ENCODE measurements at regions not wholly inside any gene's neighbourhood (a gene's known extent, or its start where the extent isn't known, plus 50 kb on each side); places are given as distances from the start of the nearest gene placed in this dataset.

GRCh38 chr5:113755516-113755915, 242.0 kb downstream of the YTHDC2 start:
- TF ChIP-seq, protein P1, sequence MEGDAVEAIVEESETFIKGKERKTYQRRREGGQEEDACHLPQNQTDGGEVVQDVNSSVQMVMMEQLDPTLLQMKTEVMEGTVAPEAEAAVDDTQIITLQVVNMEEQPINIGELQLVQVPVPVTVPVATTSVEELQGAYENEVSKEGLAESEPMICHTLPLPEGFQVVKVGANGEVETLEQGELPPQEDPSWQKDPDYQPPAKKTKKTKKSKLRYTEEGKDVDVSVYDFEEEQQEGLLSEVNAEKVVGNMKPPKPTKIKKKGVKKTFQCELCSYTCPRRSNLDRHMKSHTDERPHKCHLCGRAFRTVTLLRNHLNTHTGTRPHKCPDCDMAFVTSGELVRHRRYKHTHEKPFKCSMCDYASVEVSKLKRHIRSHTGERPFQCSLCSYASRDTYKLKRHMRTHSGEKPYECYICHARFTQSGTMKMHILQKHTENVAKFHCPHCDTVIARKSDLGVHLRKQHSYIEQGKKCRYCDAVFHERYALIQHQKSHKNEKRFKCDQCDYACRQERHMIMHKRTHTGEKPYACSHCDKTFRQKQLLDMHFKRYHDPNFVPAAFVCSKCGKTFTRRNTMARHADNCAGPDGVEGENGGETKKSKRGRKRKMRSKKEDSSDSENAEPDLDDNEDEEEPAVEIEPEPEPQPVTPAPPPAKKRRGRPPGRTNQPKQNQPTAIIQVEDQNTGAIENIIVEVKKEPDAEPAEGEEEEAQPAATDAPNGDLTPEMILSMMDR (IDR thresholded peaks at IDR 0.05): no peak
- no peak for TF ChIP-seq ZFX (IDR thresholded peaks at IDR 0.05; ENCODE audit: borderline replicate concordance)
